DND-41 (cell line): ENCODE measurements at regions not wholly inside any gene's neighbourhood (a gene's known extent, or its start where the extent isn't known, plus 50 kb on each side); places are given as distances from the start of the nearest gene placed in this dataset.

Experiments used
- ATAC-seq: fragments of 200-7000 bp; cut with Tn5 transposase; 3 replicates; pipeline ENCODE4 v1.9.1; 2021; ENCODE audit warnings: low read depth; ENCODE audit not compliant: insufficient read depth
- DNase-seq: peaks from one replicate; pipeline ENCODE4 v3.0.0-alpha.2; 2020
- H2AFZ ChIP-seq: 2 replicates; pipeline ENCODE4 v1.6.0; 2012; ENCODE audit warnings: low read depth, low read length
- H3K27ac ChIP-seq: 2 replicates; pipeline ENCODE4 v1.5.1; 2012; ENCODE audit warnings: low read length, inconsistent platforms
- H3K27me3 ChIP-seq: fragments of 200-600 bp; sonication (generic); 2 replicates; pipeline ENCODE4 v1.6.0; 2012; ENCODE audit warnings: low read length, mild to moderate bottlenecking, inconsistent platforms; ENCODE audit not compliant: insufficient read depth, poor library complexity
- H3K36me3 ChIP-seq: 2 replicates; pipeline ENCODE4 v1.5.1; 2012; ENCODE audit warnings: low read length, inconsistent platforms; ENCODE audit not compliant: insufficient read depth
- H3K4me1 ChIP-seq: 2 replicates; pipeline ENCODE4 v1.5.1; 2012; ENCODE audit warnings: mild to moderate bottlenecking, low read length; ENCODE audit not compliant: insufficient read depth
- H3K4me2 ChIP-seq: 2 replicates; pipeline ENCODE4 v1.6.0; 2012; ENCODE audit warnings: mild to moderate bottlenecking, moderate library complexity, low read length, inconsistent platforms; ENCODE audit not compliant: insufficient read depth
- H3K4me3 ChIP-seq, 2 experiments: fragments of 200-600 bp in 1 of 2; shearing (Covaris generic) in 1 of 2; 2 replicates each; pipeline ENCODE4 v1.5.1; 2012 to 2016; ENCODE audit warnings: inconsistent platforms in 2 of 2, low read length in 2 of 2, mild to moderate bottlenecking in 2 of 2, low read depth in 1 of 2, moderate library complexity in 1 of 2
- H3K79me2 ChIP-seq: 2 replicates; pipeline ENCODE4 v1.6.0; 2012; ENCODE audit warnings: low read length, inconsistent platforms; ENCODE audit not compliant: insufficient read depth
- H3K9ac ChIP-seq: 2 replicates; pipeline ENCODE4 v1.6.0; 2012; ENCODE audit warnings: low read depth, mild to moderate bottlenecking, inconsistent platforms, low read length, moderate library complexity
- H3K9me3 ChIP-seq: 2 replicates; pipeline ENCODE4 v1.5.1; 2012; ENCODE audit warnings: low read length, moderate library complexity, mild to moderate bottlenecking, inconsistent platforms; ENCODE audit not compliant: insufficient read depth, severe bottlenecking
- H4K20me1 ChIP-seq: 2 replicates; pipeline ENCODE4 v1.6.0; 2012; ENCODE audit warnings: low read length; ENCODE audit not compliant: insufficient read depth
- EZH2 ChIP-seq: IDR thresholded peaks from 3 replicates; pipeline ENCODE4 v1.6.1; 2012; ENCODE audit warnings: borderline replicate concordance, low read depth, mild to moderate bottlenecking, moderate library complexity, low read length, inconsistent platforms; ENCODE audit not compliant: severe bottlenecking
- TF ChIP-seq, protein P1 (sequence below): IDR thresholded peaks from 2 replicates; pipeline ENCODE4 v1.5.1; 2012; ENCODE audit warnings: borderline replicate concordance, low read length, moderate library complexity, mild to moderate bottlenecking; ENCODE audit not compliant: poor library complexity, severe bottlenecking; ENCODE audit errors: extremely low read depth

DNA sequence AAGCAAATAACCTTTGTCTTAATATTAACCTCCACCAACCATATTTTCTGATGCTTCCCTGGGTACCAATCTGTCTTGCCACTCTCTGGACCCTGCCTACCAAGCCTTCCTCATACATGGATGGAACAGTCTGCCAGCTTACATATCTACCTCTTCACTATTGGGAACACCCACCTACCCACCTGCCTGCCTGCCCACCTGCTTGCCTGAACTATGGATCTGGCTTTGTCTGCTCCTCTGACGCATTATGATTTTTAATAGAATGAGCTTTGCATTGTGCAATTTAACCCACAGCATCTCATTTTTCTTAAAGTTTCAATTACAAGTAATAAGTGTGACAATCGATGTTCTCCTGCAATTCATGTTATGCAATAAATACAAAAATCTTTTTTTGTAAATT, 137.9 kb upstream of the LSM8 start:
- no peaks in the 10 kb centered on the region for H4K20me1 ChIP-seq
- no peak overlapping the region for H3K4me2 ChIP-seq
- ATAC-seq = no peak
- H3K27me3 ChIP-seq = no peaks in the 10 kb centered on the region
- no peak overlapping the region for H3K9ac ChIP-seq
- H2AFZ ChIP-seq = no peak overlapping the region
- no peak for DNase-seq
- no peaks in the 10 kb centered on the region for H3K36me3 ChIP-seq
- no peak overlapping the region for H3K27ac ChIP-seq
- H3K4me3 ChIP-seq = no peak overlapping the region
- H3K4me1 ChIP-seq = no peaks in the 10 kb centered on the region
- TF ChIP-seq, protein P1, sequence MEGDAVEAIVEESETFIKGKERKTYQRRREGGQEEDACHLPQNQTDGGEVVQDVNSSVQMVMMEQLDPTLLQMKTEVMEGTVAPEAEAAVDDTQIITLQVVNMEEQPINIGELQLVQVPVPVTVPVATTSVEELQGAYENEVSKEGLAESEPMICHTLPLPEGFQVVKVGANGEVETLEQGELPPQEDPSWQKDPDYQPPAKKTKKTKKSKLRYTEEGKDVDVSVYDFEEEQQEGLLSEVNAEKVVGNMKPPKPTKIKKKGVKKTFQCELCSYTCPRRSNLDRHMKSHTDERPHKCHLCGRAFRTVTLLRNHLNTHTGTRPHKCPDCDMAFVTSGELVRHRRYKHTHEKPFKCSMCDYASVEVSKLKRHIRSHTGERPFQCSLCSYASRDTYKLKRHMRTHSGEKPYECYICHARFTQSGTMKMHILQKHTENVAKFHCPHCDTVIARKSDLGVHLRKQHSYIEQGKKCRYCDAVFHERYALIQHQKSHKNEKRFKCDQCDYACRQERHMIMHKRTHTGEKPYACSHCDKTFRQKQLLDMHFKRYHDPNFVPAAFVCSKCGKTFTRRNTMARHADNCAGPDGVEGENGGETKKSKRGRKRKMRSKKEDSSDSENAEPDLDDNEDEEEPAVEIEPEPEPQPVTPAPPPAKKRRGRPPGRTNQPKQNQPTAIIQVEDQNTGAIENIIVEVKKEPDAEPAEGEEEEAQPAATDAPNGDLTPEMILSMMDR = no peak
- TF ChIP-seq EZH2 = no peak
- no peaks in the 10 kb centered on the region for H3K9me3 ChIP-seq
- no peaks in the 10 kb centered on the region for H3K79me2 ChIP-seq

DNA sequence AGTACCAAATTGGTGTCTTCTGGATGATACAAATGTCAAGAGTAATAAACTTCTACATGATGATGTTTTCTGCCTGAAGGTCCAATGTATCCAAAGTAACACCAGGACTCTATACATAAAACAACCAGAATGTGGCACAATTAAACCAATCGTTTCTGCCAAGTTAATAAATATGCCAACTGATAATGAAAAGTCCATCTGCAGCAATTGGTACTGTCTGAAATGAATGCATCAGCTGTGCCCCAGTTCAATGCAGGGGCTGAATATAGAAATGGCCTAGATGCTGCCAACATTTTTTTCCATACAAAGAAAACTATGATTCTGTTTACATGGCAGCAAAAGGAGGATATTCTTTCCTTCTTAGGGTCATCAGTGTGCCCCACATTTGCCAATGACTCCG, 137.2 kb upstream of the LSM8 start:
- H3K4me1 ChIP-seq = no peaks in the 10 kb centered on the region
- no peak for ATAC-seq
- no peak overlapping the region for H3K9ac ChIP-seq
- H2AFZ ChIP-seq = no peak overlapping the region
- no peaks in the 10 kb centered on the region for H3K36me3 ChIP-seq
- DNase-seq = no peak
- H3K9me3 ChIP-seq = no peaks in the 10 kb centered on the region
- H3K4me3 ChIP-seq = no peak overlapping the region
- TF ChIP-seq EZH2 = no peak
- TF ChIP-seq, protein P1 = no peak
- H3K27ac ChIP-seq = no peak overlapping the region
- H3K27me3 ChIP-seq = no peaks in the 10 kb centered on the region
- H3K4me2 ChIP-seq = no peak overlapping the region
- no peaks in the 10 kb centered on the region for H4K20me1 ChIP-seq
- H3K79me2 ChIP-seq = no peaks in the 10 kb centered on the region

DNA sequence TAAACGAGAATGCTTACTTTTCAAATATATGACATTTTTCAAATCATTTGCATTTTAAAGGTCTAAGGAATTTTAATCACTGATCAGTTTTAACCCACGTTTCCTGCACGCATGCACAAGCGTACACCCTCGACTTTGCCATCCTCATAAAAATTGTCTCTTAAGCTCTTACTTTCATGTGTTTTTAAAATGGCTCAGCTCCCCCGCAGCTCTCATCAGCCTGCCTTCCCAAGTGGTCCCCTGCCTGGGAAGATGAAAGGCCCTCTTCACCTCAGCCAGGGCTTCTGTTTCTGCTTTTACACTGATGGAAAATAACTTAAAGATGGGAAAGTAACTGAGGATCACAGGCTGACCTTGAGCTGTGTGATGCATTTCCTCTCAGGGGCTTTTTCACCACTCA, 131.6 kb upstream of the LSM8 start:
- TF ChIP-seq EZH2 = no peak
- Histone ChIP-seq H3K9me3 (no peaks in the 10 kb centered on the region), H3K4me2 (no peak overlapping the region), H3K27ac (no peak overlapping the region), H3K4me1 (no peaks in the 10 kb centered on the region), H2AFZ (no peak overlapping the region), H3K9ac (no peak overlapping the region), H3K4me3 (no peak overlapping the region), H4K20me1 (no peaks in the 10 kb centered on the region), H3K36me3 (no peaks in the 10 kb centered on the region), H3K27me3 (no peaks in the 10 kb centered on the region), H3K79me2 (no peaks in the 10 kb centered on the region)
- DNase-seq (no peak), ATAC-seq (no peak)

GRCh38 chr7:118053353-118053752, 130.6 kb upstream of the LSM8 start:
- Histone ChIP-seq H3K9ac (no peak overlapping the region), H3K27ac (no peak overlapping the region), H3K36me3 (no peaks in the 10 kb centered on the region), H2AFZ (no peak overlapping the region), H3K4me3 (no peak overlapping the region), H3K9me3 (no peaks in the 10 kb centered on the region), H3K4me2 (no peak overlapping the region), H4K20me1 (no peaks in the 10 kb centered on the region), H3K79me2 (no peaks in the 10 kb centered on the region), H3K4me1 (no peaks in the 10 kb centered on the region), H3K27me3 (no peaks in the 10 kb centered on the region)
- DNase-seq (no peak), ATAC-seq (no peak)
- TF ChIP-seq, protein P1 = no peak
- no peak for TF ChIP-seq EZH2
